ENCODE measurements at regions not wholly inside any gene's neighbourhood (a gene's known extent, or its start where the extent isn't known, plus 50 kb on each side); places are given as distances from the start of the nearest gene placed in this dataset.

DNA sequence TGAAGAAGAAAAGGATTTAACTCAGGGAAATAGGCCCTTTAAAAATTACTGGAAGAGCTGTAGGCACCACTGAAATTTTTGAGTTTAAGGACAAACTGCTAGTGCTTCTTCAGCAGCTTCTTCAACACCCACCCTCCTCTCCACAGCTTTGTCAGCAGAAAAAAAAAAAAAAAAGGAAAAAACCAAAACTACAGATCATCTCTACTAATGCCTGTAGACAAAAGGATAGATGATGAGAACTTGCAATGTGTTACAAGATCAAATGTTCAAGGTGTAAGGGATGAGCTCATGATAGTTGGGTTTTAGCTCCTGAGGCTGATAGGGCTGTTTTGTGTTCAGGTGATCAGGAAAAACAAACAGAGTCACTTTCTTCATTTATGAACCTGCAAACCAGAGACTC, 55.2 kb upstream of the PREP start:
- no peaks in the 10 kb centered on the region for H3K4me1 ChIP-seq
- no peak for TF ChIP-seq POLR2A (IDR thresholded peaks at IDR 0.05)
- TF ChIP-seq, protein P1, sequence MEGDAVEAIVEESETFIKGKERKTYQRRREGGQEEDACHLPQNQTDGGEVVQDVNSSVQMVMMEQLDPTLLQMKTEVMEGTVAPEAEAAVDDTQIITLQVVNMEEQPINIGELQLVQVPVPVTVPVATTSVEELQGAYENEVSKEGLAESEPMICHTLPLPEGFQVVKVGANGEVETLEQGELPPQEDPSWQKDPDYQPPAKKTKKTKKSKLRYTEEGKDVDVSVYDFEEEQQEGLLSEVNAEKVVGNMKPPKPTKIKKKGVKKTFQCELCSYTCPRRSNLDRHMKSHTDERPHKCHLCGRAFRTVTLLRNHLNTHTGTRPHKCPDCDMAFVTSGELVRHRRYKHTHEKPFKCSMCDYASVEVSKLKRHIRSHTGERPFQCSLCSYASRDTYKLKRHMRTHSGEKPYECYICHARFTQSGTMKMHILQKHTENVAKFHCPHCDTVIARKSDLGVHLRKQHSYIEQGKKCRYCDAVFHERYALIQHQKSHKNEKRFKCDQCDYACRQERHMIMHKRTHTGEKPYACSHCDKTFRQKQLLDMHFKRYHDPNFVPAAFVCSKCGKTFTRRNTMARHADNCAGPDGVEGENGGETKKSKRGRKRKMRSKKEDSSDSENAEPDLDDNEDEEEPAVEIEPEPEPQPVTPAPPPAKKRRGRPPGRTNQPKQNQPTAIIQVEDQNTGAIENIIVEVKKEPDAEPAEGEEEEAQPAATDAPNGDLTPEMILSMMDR (IDR thresholded peaks at IDR 0.05): no peak
- intact Hi-C loops (cut with DNase I; ENCODE audit: low total_unique reads): no loop called here
- no peak overlapping the region for H3K27ac ChIP-seq
- no peaks in the 10 kb centered on the region for H3K9me3 ChIP-seq
- no peak overlapping the region for H3K4me3 ChIP-seq
- H3K27me3 ChIP-seq: no peaks in the 10 kb centered on the region
- H3K36me3 ChIP-seq (ENCODE audit: low read depth, missing control alignments): no peaks in the 10 kb centered on the region
- DNase-seq: no peak

DNA sequence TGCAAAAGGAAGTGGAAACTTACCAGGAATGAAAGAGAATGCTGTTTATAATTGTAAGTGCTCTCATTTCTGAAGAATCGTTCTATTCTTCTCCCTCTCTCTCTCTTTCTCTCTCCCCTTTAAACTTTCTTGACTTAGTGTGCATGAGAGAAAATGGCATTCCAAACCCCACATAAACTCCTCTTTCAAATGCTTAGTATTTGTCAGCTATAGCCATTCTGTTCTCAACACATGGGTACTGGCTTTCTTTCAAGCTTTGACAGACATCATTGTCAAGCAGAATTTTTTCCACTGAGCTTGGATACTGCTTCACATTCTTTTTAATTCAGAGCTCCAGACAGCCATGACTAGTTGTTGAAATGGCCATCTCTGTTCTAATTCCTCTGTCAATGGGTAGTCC, 51.1 kb upstream of the PREP start:
- Histone ChIP-seq H3K36me3 (ENCODE audit: low read depth, missing control alignments) (no peaks in the 10 kb centered on the region), H3K4me3 (no peak overlapping the region), H3K9me3 (no peaks in the 10 kb centered on the region), H3K27me3 (no peaks in the 10 kb centered on the region), H3K27ac (no peak overlapping the region), H3K4me1 (no peaks in the 10 kb centered on the region)
- 54 to 75% methylated on average over 1 of the region's 1 CpG for WGBS, 2 donors
- intact Hi-C loops (cut with DNase I; ENCODE audit: low total_unique reads): no loop called here
- TF ChIP-seq, protein P1 (IDR thresholded peaks at IDR 0.05): no peak
- TF ChIP-seq POLR2A (IDR thresholded peaks at IDR 0.05): no peak
- no peak for DNase-seq

DNA sequence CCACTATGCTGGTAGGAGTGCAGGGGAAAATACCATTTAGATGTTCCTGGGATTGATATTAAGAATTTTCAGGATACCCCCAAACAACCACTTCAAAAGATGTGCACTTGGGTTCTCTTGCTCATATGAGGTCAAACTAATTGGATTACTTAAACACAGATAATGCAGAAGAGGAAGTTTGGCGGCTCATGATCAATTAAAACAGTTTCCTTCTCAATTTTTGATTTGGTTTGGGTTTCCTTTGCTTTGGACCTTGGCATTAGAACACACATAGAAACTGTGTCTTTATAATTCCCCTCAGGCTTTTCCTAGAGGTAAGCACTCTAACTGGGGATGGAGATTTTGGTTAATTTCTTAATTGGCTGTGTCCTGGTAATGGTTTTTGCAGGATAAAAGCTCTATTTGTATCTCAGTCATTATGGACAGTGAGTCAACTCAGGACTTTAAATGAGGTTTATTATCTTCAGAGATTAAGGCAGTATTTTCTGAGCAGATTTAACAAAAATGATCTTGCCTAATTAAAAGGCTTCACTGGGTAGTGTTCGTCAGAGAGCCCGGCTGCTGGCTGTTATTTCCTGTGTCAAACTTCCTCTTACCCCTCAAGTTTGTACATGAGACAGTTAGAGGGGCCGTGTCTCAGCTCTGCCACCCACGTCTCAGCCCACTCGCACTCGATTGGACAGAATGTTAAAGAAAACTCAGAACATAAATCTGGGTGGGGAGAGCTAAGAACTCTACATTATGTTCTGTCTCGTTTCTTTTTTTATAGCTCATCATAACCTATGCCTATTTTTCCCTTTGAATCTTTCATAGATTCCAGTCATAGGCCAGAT, 50.3 kb upstream of the PREP start:
- Histone ChIP-seq H3K4me1 (no peaks in the 10 kb centered on the region), H3K27ac (no peak overlapping the region), H3K27me3 (no peaks in the 10 kb centered on the region), H3K9me3 (no peaks in the 10 kb centered on the region), H3K36me3 (ENCODE audit: low read depth, missing control alignments) (no peaks in the 10 kb centered on the region), H3K4me3 (no peak overlapping the region)
- intact Hi-C loops (cut with DNase I; ENCODE audit: low total_unique reads): no loop called here
- no peak for TF ChIP-seq POLR2A (IDR thresholded peaks at IDR 0.05)
- TF ChIP-seq, protein P1 (IDR thresholded peaks at IDR 0.05): no peak
- WGBS, 2 donors: 61 to 65% methylated on average over 8 of the region's 8 CpGs
- no peak for DNase-seq

Data from testis (tissue), 2 donors.